ENCODE measurements at regions not wholly inside any gene's neighbourhood (a gene's known extent, or its start where the extent isn't known, plus 50 kb on each side); places are given as distances from the start of the nearest gene placed in this dataset.
"Not testable (repeated sequence)": the region's sequence is repeated elsewhere in the genome, so short reads cannot be mapped to it uniquely, and the experiment has no call there.

DNA sequence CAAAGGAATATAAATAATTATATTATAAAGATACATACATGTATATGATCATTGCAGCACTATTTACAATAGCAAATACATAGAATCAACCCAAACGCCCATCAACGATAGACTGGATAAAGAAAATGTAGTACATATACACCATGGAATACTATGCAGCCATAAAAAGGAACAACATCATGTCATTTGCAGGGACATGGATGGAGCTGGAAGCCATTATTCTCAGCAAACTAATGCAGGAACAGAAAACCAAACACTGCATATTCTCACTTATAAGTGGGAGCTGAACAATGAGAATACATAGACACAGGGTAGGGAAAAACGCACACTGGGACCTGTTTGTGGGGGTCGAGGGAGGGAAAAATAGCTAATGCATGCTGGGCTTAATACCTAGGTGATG, 120.9 kb upstream of the ZCCHC13 start:
- not testable (repeated sequence) for TF ChIP-seq POLR2AphosphoS5, POLR2A (IDR thresholded peaks at IDR 0.05)
- TF ChIP-seq, protein P1, sequence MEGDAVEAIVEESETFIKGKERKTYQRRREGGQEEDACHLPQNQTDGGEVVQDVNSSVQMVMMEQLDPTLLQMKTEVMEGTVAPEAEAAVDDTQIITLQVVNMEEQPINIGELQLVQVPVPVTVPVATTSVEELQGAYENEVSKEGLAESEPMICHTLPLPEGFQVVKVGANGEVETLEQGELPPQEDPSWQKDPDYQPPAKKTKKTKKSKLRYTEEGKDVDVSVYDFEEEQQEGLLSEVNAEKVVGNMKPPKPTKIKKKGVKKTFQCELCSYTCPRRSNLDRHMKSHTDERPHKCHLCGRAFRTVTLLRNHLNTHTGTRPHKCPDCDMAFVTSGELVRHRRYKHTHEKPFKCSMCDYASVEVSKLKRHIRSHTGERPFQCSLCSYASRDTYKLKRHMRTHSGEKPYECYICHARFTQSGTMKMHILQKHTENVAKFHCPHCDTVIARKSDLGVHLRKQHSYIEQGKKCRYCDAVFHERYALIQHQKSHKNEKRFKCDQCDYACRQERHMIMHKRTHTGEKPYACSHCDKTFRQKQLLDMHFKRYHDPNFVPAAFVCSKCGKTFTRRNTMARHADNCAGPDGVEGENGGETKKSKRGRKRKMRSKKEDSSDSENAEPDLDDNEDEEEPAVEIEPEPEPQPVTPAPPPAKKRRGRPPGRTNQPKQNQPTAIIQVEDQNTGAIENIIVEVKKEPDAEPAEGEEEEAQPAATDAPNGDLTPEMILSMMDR (IDR thresholded peaks at IDR 0.05) = not testable (repeated sequence)
